ENCODE measurements at regions not wholly inside any gene's neighbourhood (a gene's known extent, or its start where the extent isn't known, plus 50 kb on each side); places are given as distances from the start of the nearest gene placed in this dataset.
"Not testable (repeated sequence)": the region's sequence is repeated elsewhere in the genome, so short reads cannot be mapped to it uniquely, and the experiment has no call there.

DNA sequence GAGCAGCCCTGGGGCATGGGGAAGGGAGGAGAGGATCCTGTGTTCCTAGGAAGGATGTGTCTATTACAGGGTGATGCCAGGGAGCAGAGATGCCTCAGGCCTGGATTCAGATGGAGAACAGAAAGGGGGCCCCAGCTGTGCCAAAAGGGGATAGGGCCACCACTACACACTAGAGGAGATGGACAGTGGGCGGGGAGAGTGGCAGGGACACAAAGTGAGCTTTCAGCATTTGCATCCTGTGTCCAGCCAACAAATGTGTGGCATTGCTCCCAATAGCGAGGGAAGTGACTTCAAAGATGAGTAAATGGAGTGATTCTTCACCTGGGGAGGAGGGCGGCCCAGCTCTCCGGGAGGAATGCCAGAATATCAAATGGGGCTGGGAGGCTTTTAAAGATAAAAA is 64.9 kb upstream of the WAPL start:
- Histone ChIP-seq H2AFZ (ENCODE audit: low read depth) (no peak overlapping the region), H3K36me3 (ENCODE audit: insufficient read depth) (no peaks in the 10 kb centered on the region), H3K27me3 (ENCODE audit: insufficient read depth, low read depth) (no peaks in the 10 kb centered on the region), H4K20me1 (ENCODE audit: insufficient read depth) (no peaks in the 10 kb centered on the region), H3K4me1 (ENCODE audit: low read depth, poor library complexity, severe bottlenecking) (no peaks in the 10 kb centered on the region), H3K79me2 (ENCODE audit: insufficient read depth, low read depth) (no peaks in the 10 kb centered on the region), H3K27ac (no peak overlapping the region), H3K4me2 (no peak overlapping the region), H3K4me3 (IDR thresholded peaks at IDR 0.05; ENCODE audit: insufficient read depth, low read depth, low read length) (no peak overlapping the region), H3K9ac (no peak overlapping the region)
- TF ChIP-seq, protein P1, sequence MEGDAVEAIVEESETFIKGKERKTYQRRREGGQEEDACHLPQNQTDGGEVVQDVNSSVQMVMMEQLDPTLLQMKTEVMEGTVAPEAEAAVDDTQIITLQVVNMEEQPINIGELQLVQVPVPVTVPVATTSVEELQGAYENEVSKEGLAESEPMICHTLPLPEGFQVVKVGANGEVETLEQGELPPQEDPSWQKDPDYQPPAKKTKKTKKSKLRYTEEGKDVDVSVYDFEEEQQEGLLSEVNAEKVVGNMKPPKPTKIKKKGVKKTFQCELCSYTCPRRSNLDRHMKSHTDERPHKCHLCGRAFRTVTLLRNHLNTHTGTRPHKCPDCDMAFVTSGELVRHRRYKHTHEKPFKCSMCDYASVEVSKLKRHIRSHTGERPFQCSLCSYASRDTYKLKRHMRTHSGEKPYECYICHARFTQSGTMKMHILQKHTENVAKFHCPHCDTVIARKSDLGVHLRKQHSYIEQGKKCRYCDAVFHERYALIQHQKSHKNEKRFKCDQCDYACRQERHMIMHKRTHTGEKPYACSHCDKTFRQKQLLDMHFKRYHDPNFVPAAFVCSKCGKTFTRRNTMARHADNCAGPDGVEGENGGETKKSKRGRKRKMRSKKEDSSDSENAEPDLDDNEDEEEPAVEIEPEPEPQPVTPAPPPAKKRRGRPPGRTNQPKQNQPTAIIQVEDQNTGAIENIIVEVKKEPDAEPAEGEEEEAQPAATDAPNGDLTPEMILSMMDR (conservative IDR thresholded peaks at IDR 0.05; ENCODE audit: low read depth, low read length) = no peak

DNA sequence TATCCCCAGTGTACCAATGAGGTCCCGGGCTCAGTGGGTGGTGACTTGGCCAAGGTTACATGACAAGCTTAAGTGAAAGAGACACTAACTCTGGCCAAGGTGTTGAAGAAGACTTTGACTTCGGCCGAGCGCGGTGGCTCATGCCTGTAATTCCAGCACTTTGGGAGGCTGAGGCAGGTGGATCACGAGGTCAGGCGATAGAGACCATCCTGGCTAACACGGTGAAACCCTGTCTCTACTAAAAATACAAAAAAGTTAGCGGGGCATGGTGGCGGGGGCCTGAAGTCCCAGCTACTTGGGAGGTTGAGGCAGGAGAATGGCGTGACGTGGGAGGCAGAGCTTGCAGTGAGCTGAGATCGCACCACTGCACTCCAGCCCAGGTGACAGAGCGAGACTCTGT is 65.6 kb upstream of the OPN4 start:
- not testable (repeated sequence) for H3K4me3 ChIP-seq (IDR thresholded peaks at IDR 0.05; ENCODE audit: insufficient read depth, low read depth, low read length); H3K4me1 ChIP-seq (ENCODE audit: low read depth, poor library complexity, severe bottlenecking); H3K79me2 ChIP-seq (ENCODE audit: insufficient read depth, low read depth); H3K4me2 ChIP-seq; H3K27ac ChIP-seq; H3K9ac ChIP-seq; H4K20me1 ChIP-seq (ENCODE audit: insufficient read depth); H3K27me3 ChIP-seq (ENCODE audit: insufficient read depth, low read depth); H2AFZ ChIP-seq (ENCODE audit: low read depth); H3K36me3 ChIP-seq (ENCODE audit: insufficient read depth)

DNA sequence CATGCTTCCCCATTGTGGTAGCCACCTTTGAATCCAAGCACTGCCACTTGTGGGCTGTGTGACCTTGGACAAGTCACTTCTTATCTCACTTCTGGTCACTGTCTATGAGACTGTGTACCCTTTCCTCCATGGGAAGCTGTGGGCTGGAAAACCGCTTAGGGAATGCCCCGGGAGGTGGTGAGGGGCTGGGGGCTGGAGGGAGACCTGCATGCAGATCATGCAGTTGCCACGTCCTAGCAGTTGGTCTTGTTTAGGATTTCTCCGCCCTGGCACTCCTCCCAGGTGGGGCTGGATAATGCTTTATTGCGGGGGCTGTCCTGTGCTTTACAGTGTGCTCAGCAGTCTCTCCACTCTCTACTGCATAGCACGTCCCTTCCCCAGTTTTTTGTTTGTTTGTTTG is 62.9 kb upstream of the OPN4 start:
- H3K79me2 ChIP-seq (ENCODE audit: insufficient read depth, low read depth) = no peaks in the 10 kb centered on the region
- H3K9ac ChIP-seq = no peak overlapping the region
- no peak overlapping the region for H3K4me3 ChIP-seq (IDR thresholded peaks at IDR 0.05; ENCODE audit: insufficient read depth, low read depth, low read length)
- H3K27ac ChIP-seq = no peak overlapping the region
- no peaks in the 10 kb centered on the region for H3K27me3 ChIP-seq (ENCODE audit: insufficient read depth, low read depth)
- H4K20me1 ChIP-seq (ENCODE audit: insufficient read depth) = no peaks in the 10 kb centered on the region
- TF ChIP-seq, protein P1 (conservative IDR thresholded peaks at IDR 0.05; ENCODE audit: low read depth, low read length) = no peak
- H3K36me3 ChIP-seq (ENCODE audit: insufficient read depth) = no peaks in the 10 kb centered on the region
- no peak overlapping the region for H2AFZ ChIP-seq (ENCODE audit: low read depth)
- H3K4me2 ChIP-seq = no peak overlapping the region
- H3K4me1 ChIP-seq (ENCODE audit: low read depth, poor library complexity, severe bottlenecking) = no peaks in the 10 kb centered on the region

DNA sequence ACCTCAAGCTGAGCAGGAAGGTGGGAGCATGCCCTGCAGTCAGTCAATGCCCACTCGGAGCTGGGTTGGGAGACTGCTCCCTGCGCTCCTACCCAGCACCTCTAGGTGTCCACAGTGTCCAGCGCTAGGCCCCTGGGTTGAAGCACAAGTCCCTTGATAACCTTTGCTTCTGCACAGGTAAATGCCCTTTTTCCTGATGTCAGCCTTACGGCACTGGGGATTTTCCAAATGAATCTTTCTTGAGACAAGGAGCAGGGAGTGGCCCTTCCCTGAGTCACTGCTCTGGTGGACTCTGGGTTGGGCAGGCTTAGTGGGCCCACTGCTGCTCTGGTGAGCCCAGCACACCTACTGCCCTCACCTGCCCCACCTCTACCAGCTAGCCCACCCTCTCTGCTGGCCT is 61.9 kb upstream of the OPN4 start:
- TF ChIP-seq, protein P1 (conservative IDR thresholded peaks at IDR 0.05; ENCODE audit: low read depth, low read length) = no peak
- Histone ChIP-seq H3K4me2 (no peak overlapping the region), H2AFZ (ENCODE audit: low read depth) (no peak overlapping the region), H3K36me3 (ENCODE audit: insufficient read depth) (no peaks in the 10 kb centered on the region), H3K4me3 (IDR thresholded peaks at IDR 0.05; ENCODE audit: insufficient read depth, low read depth, low read length) (no peak overlapping the region), H3K9ac (no peak overlapping the region), H3K4me1 (ENCODE audit: low read depth, poor library complexity, severe bottlenecking) (no peaks in the 10 kb centered on the region), H4K20me1 (ENCODE audit: insufficient read depth) (no peaks in the 10 kb centered on the region), H3K79me2 (ENCODE audit: insufficient read depth, low read depth) (no peaks in the 10 kb centered on the region), H3K27ac (no peak overlapping the region), H3K27me3 (ENCODE audit: insufficient read depth, low read depth) (no peaks in the 10 kb centered on the region)

DNA sequence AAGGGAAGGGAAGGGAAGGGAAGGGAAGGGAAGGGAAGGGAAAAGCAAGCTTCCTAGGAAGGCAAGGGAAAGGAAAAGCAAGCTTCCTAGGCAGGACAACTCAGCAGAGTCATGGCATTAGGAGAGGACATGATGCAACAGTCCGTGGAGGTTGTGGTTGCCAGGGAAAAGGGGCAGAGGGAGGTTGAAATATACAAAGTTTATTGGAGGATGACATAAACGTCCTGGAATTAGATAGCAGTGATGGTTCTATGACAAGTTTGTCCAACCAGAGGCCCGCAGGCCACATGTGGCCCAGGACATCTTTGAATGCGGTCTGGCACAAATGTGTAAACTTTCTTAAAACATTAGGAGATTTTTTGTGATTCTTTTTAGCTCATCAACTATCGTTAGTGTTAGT is 59.8 kb upstream of the OPN4 start:
- TF ChIP-seq, protein P1 (conservative IDR thresholded peaks at IDR 0.05; ENCODE audit: low read depth, low read length) = no peak
- no peaks in the 10 kb centered on the region for H3K36me3 ChIP-seq (ENCODE audit: insufficient read depth)
- no peaks in the 10 kb centered on the region for H3K79me2 ChIP-seq (ENCODE audit: insufficient read depth, low read depth)
- H3K27ac ChIP-seq = no peak overlapping the region
- no peak overlapping the region for H3K4me3 ChIP-seq (IDR thresholded peaks at IDR 0.05; ENCODE audit: insufficient read depth, low read depth, low read length)
- no peak overlapping the region for H2AFZ ChIP-seq (ENCODE audit: low read depth)
- H3K9ac ChIP-seq = no peak overlapping the region
- no peaks in the 10 kb centered on the region for H4K20me1 ChIP-seq (ENCODE audit: insufficient read depth)
- no peaks in the 10 kb centered on the region for H3K27me3 ChIP-seq (ENCODE audit: insufficient read depth, low read depth)
- H3K4me1 ChIP-seq (ENCODE audit: low read depth, poor library complexity, severe bottlenecking) = no peaks in the 10 kb centered on the region
- H3K4me2 ChIP-seq = no peak overlapping the region
